ENCODE measurements at regions not wholly inside any gene's neighbourhood (a gene's known extent, or its start where the extent isn't known, plus 50 kb on each side); places are given as distances from the start of the nearest gene placed in this dataset.

GRCh38 chr11:19560156-19560555, 152.5 kb upstream of the NAV2 start:
- TF ChIP-seq, protein P1, sequence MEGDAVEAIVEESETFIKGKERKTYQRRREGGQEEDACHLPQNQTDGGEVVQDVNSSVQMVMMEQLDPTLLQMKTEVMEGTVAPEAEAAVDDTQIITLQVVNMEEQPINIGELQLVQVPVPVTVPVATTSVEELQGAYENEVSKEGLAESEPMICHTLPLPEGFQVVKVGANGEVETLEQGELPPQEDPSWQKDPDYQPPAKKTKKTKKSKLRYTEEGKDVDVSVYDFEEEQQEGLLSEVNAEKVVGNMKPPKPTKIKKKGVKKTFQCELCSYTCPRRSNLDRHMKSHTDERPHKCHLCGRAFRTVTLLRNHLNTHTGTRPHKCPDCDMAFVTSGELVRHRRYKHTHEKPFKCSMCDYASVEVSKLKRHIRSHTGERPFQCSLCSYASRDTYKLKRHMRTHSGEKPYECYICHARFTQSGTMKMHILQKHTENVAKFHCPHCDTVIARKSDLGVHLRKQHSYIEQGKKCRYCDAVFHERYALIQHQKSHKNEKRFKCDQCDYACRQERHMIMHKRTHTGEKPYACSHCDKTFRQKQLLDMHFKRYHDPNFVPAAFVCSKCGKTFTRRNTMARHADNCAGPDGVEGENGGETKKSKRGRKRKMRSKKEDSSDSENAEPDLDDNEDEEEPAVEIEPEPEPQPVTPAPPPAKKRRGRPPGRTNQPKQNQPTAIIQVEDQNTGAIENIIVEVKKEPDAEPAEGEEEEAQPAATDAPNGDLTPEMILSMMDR (IDR thresholded peaks at IDR 0.05; ENCODE audit: poor library complexity, severe bottlenecking) = no peak
- TF ChIP-seq REST (IDR thresholded peaks at IDR 0.05; ENCODE audit: borderline replicate concordance) = no peak
- no peak for TF ChIP-seq EP300 (conservative IDR thresholded peaks at IDR 0.05; ENCODE audit: poor library complexity, severe bottlenecking)
- no peak for TF ChIP-seq POLR2AphosphoS5 (IDR thresholded peaks at IDR 0.05)
- TF ChIP-seq EZH2 (IDR thresholded peaks at IDR 0.05; ENCODE audit: borderline replicate concordance, insufficient read depth, low read length, poor library complexity, severe bottlenecking) = no peak
- TF ChIP-seq TAF1 (IDR thresholded peaks at IDR 0.05; ENCODE audit: low read depth) = no peak
- TF ChIP-seq RAD21 (conservative IDR thresholded peaks at IDR 0.05) = no peak

Measured in neural cell (in vitro differentiated cells).